Skin epidermis (tissue), 12 donors: ENCODE measurements at regions not wholly inside any gene's neighbourhood (a gene's known extent, or its start where the extent isn't known, plus 50 kb on each side); places are given as distances from the start of the nearest gene placed in this dataset.
A peak's percentile ranks its signal among the peaks of the same experiment; 100 is the strongest.

Experiments used
- H3K27ac ChIP-seq, 21 experiments: fragments of 200-600 bp; sonication (generic) in 11 of 21; one replicate each; pipeline ENCODE4 v1.5.0; 2020; ENCODE audit warnings: mild to moderate bottlenecking in 3 of 21, inconsistent platforms in 2 of 21, moderate library complexity in 2 of 21
- H3K4me3 ChIP-seq, 7 experiments: fragments of 200-600 bp; sonication (generic) in 2 of 7; one replicate each; pipeline ENCODE4 v1.5.0; 2020; ENCODE audit warnings: inconsistent platforms in 2 of 7, mild to moderate bottlenecking in 2 of 7, moderate library complexity in 1 of 7

DNA sequence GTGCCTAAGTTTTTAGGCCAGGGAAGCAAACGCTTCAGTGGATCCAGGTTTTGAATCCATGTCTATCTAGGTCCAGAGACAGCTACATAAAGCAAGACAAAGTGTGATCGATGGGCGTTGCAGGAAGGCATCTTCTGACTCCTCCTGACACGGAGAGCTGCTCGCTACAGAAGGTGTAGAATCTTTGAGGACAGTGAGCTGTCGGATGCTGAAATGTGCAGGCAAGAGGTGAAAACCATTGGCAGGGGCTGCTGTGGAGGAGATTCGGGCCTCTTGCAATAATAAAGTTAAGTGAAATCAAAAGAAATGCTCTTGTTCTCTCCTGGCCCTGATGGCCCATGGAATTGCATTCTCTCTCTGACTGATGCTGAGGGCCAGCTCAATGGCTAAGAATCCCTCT is 336.2 kb downstream of the CYRIA start:
- Histone ChIP-seq H3K27ac (no peak overlapping the region), H3K4me3 (no peak overlapping the region)

DNA sequence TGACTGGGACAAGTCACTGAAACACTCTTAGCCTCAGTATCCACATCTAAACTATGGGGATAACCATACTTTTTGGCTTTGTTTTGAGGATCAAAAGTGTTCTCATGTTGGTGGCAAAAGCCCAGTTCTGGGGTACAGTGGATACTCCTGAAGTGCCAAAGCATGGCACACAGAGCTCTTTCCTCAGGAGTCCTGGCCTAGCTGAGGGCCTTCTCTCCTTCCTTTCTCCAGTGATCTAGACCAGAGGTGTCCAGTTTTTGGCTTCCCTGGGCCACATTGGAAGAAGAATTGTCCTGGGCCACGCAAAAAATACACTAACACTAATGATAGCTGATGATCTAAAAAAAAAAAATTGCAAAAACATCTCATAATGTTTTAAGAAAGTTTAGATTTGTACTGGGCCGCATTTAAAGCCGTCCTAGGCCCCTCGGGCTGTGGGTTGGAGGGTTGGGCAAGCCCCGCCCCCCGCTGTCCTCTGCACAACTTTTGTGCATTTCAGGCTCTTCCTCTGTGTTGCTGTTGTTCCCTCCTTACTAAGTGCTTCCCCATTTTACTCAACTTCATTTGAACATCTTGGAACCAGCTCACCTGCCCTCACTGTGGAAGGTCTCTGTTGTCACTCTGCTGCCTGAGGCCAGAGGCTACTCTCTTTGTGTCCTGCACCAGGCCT is 337.0 kb downstream of the CYRIA start:
- Histone ChIP-seq H3K27ac (no peak overlapping the region), H3K4me3 (no peak overlapping the region)

- Histone ChIP-seq H3K4me3 (no peak overlapping the region), H3K27ac (no peak overlapping the region)
Observed at GRCh38 chr2:16327326-16327725, 338.3 kb downstream of the CYRIA start.

- Histone ChIP-seq H3K4me3 (no peak overlapping the region), H3K27ac (no peak overlapping the region)
Observed at GRCh38 chr2:16326711-16327300, 338.8 kb downstream of the CYRIA start.

- Histone ChIP-seq H3K4me3 (no peak overlapping the region), H3K27ac (no peak overlapping the region)
Observed at GRCh38 chr2:16325976-16326510, 339.6 kb downstream of the CYRIA start.

GRCh38 chr2:16325016-16325975 is 340.3 kb downstream of the CYRIA start:
- H3K4me3 ChIP-seq = no peak overlapping the region
- H3K27ac ChIP-seq = no peak overlapping the region

DNA sequence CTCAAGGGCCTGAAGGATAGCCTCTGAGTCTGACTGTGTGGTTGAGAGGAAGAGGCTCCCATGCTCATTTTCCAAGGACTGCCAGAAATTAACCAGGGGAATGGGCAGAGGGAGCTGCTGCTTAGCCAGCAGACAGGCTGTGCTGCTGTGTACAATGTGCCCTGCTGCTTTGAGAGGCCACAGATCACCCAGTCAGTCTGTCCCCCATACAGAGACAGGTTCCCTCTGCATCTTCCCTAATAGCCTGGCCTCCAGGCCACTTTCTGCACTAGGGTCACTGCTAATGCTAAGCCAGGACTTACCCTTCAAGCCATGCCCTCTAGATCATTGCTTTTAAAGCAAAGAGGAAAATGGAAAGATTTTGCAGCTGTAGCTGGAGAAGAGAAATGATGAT is 341.1 kb downstream of the CYRIA start:
- Histone ChIP-seq H3K27ac (no peak overlapping the region), H3K4me3 (no peak overlapping the region)

GRCh38 chr2:16323551-16324543 is 341.8 kb downstream of the CYRIA start:
- H3K4me3 ChIP-seq = no peak overlapping the region
- H3K27ac ChIP-seq = no peak overlapping the region

DNA sequence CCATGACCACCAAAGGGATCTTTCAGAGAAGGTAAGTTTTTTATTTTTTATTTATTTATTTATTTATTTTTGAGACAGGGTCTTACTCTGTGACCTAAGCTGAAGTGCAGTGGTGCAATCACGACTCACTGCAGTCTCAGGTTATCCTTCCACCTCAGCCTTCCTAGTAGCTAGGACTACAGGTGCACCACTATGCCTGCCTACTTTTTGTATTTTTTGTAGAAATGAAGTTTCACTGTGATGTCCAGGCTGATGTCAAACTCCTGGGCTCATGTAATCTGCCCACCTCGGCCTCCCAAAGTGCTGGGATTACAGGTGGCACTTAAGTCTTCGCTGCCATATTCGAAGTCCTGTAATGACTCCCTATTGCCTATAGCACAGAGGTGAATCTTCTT is 342.5 kb downstream of the CYRIA start:
- H3K4me3 ChIP-seq = no peak overlapping the region
- no peak overlapping the region for H3K27ac ChIP-seq

- H3K4me3 ChIP-seq = no peak overlapping the region
- H3K27ac ChIP-seq = no peak overlapping the region
Observed at GRCh38 chr2:16322308-16323125, 343.1 kb downstream of the CYRIA start.

DNA sequence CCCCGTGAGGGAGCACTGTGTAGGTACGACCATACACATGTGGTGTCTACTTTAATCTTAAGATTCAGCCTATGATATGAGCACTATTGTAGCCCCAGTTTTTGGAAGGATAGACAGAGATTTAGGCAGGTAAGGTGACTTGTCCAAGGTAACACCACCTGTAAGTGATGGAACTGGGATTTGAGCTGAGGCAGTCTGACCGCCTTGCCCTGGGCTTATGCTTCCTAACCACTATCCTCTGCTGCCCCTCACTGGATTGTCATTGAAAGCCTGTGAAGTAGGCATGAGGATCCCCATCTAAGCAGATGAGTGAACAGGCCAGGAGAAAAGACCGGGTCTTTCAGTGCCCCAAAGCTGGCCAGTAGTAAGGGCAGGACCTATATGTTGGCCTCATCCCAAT is 343.8 kb downstream of the CYRIA start:
- no peak overlapping the region for H3K4me3 ChIP-seq
- no peak overlapping the region for H3K27ac ChIP-seq

GRCh38 chr2:16321256-16321655 is 344.4 kb downstream of the CYRIA start:
- H3K4me3 ChIP-seq = no peak overlapping the region
- no peak overlapping the region for H3K27ac ChIP-seq

DNA sequence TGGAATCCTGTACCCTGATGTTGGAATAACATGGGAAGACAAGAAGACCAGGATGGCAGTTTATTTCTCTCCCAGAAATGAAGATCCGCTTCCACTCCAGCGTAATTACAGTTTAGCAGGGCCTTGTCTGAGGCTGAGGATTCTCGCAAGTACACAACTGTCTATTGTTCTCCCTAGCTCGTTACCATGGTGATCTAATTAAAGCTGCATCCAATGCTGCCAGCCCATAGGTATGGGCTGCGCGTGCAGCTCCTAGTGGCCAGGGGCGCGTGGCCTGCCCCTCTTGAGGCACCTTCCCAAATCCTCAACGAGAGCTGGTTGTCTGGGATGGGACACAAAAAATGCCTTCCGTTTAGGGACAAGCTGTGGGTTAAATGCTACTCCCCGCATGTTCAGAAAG is 344.9 kb downstream of the CYRIA start:
- no peak overlapping the region for H3K4me3 ChIP-seq
- H3K27ac ChIP-seq = no peak overlapping the region

- Histone ChIP-seq H3K27ac (peak overlapping the region in 1 of 21 experiments; percentile 25), H3K4me3 (no peak overlapping the region)
Observed at GRCh38 chr2:16319551-16320121, 346.0 kb downstream of the CYRIA start.

DNA sequence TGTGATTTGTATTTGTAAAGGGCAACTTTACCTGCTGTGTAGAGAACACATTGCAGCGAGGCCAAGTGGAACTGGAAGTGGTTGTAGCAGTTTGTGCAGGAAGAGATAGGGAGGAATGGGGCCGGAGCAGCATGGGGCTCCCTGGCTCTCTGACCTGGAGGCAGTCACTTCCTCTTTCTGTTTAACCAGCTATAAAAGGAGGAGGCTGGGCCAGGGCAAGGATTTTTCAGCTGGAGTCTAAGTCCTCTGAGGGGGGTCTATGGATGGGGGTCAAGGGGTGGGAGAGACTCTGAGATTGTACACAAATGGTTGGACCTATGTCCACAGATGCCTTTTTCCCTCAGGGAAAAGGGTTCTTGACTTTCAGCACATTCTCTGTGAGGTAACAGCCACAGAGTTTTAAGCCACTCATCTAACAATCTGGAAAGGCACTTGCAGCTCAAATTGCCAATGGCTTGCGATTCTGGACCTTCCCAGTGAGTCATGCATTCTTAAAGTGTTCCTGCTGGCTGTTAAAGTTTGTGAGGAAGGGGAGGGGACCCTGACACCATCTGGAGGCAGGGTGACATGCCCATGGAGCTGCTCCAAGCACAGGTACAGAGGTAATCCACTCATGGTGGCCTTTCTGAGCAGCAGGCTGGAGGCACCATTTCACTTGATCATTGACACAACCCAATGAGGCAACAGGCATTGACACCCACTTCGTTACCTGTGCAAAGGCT is 347.0 kb downstream of the CYRIA start:
- peak overlapping the region in 2 of 21 experiments; percentile 25 to 34 for H3K27ac ChIP-seq
- H3K4me3 ChIP-seq = no peak overlapping the region

DNA sequence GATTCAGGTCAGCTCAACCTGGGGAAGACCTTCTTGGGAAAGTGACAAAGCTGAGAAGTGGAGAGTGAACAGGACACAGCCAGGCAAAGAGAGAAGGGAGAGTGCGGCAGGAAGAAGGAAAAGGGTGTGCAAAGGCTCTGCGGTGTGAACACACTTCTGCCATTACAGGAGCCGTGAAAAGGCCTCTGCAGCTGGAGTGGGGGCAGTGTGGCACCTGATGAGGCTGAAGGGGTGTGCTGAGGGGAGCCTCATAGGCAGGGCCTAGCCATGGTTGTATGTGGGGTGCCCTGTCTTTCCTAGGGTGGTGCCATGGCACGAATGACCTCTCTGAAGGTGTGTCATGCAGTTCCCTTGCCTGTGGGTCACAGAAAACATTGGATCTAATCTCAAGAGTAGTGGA is 347.6 kb downstream of the CYRIA start:
- no peak overlapping the region for H3K27ac ChIP-seq
- no peak overlapping the region for H3K4me3 ChIP-seq

- H3K27ac ChIP-seq = no peak overlapping the region
- no peak overlapping the region for H3K4me3 ChIP-seq
Observed at GRCh38 chr2:16317211-16317830, 348.3 kb downstream of the CYRIA start.
